Kidney (tissue), 10 donors: ENCODE measurements at regions not wholly inside any gene's neighbourhood (a gene's known extent, or its start where the extent isn't known, plus 50 kb on each side); places are given as distances from the start of the nearest gene placed in this dataset.
"Not testable (repeated sequence)": the region's sequence is repeated elsewhere in the genome, so short reads cannot be mapped to it uniquely, and the experiment has no call there.

Source experiments
- DNase-seq, 5 donors: peaks; one replicate each; pipeline ENCODE4 v3.0.0-alpha.2; 2013 to 2020
- FAIRE-seq: peaks from 2 replicates; lab custom pipeline; 2012; peaks lifted over from hg19 to GRCh38; lab: Jason Lieb, UNC
- H3K27ac ChIP-seq, 2 donors: one replicate each; pipeline ENCODE4 v1.7.0; 2013; ENCODE audit warnings: low read depth in 2 of 2, low read length in 2 of 2, inconsistent platforms in 1 of 2
- H3K27me3 ChIP-seq: one replicate; pipeline ENCODE4 v1.7.1; 2013; ENCODE audit warnings: low read length, inconsistent platforms; ENCODE audit not compliant: control insufficient read depth, insufficient read depth
- H3K36me3 ChIP-seq, 3 donors: one replicate each; pipeline versions ENCODE4 v1.7.0 to v1.7.1; 2013; ENCODE audit warnings: low read length in 3 of 3, control low read depth in 1 of 3, inconsistent platforms in 1 of 3; ENCODE audit not compliant: insufficient read depth in 3 of 3, control insufficient read depth in 2 of 3
- H3K4me1 ChIP-seq, 3 donors: one replicate each; pipeline versions ENCODE4 v1.7.0 to v1.7.1; 2013; ENCODE audit warnings: low read length in 3 of 3, inconsistent platforms in 1 of 3, low read depth in 1 of 3; ENCODE audit not compliant: control insufficient read depth in 2 of 3, insufficient read depth in 2 of 3
- H3K4me3 ChIP-seq, 3 donors: one replicate each; pipeline versions ENCODE4 v1.7.0 to v1.8.1; 2013; ENCODE audit warnings: low read length in 3 of 3, control low read depth in 1 of 3, inconsistent platforms in 1 of 3
- H3K9ac ChIP-seq, 3 donors: one replicate each; pipeline versions ENCODE4 v1.7.0 to v1.7.1; 2013; ENCODE audit warnings: low read length in 3 of 3, control low read depth in 1 of 3, inconsistent platforms in 1 of 3
- H3K9me3 ChIP-seq, 3 donors: one replicate each; pipeline versions ENCODE4 v1.7.0 to v1.7.1; 2013; ENCODE audit warnings: low read length in 3 of 3, control low read depth in 1 of 3, inconsistent platforms in 1 of 3; ENCODE audit not compliant: control insufficient read depth in 2 of 3, insufficient read depth in 1 of 3
- intact Hi-C: fragments of 100-400 bp; cut with DNase I; formaldehyde crosslinking; loops from one replicate; pipeline ENCODE4 v1.11.1; 2022
- donor health status: control.
- donor health status: control.
- donor health status: DM: yes; HTN: yes; CAD: no.
- donor health status: Normal renal cell carcinoma (clear cell type).

GRCh38 chr22:15817264-15817663 lies 127.4 kb downstream of the POTEH start:
- H3K4me3 ChIP-seq, H3K9ac ChIP-seq, H3K4me1 ChIP-seq, FAIRE-seq, H3K36me3 ChIP-seq, intact Hi-C loops, H3K27ac ChIP-seq, H3K27me3 ChIP-seq, H3K9me3 ChIP-seq: not testable (repeated sequence)
- DNase-seq = peak in 1 of 5 donors; percentile 37

GRCh38 chr22:15819886-15820285 lies 130.1 kb downstream of the POTEH start:
- H3K27me3 ChIP-seq, H3K36me3 ChIP-seq, H3K9me3 ChIP-seq, H3K4me3 ChIP-seq, H3K27ac ChIP-seq, FAIRE-seq, H3K9ac ChIP-seq, H3K4me1 ChIP-seq, intact Hi-C loops, DNase-seq: not testable (repeated sequence)

GRCh38 chr22:15821088-15821487 lies 131.3 kb downstream of the POTEH start:
- H3K27me3 ChIP-seq, H3K4me3 ChIP-seq, H3K9me3 ChIP-seq, H3K4me1 ChIP-seq, H3K9ac ChIP-seq, H3K36me3 ChIP-seq, H3K27ac ChIP-seq, DNase-seq, intact Hi-C loops, FAIRE-seq: not testable (repeated sequence)

- H3K4me1 ChIP-seq, H3K4me3 ChIP-seq, FAIRE-seq, intact Hi-C loops, H3K27ac ChIP-seq, H3K36me3 ChIP-seq, H3K9me3 ChIP-seq, DNase-seq, H3K27me3 ChIP-seq, H3K9ac ChIP-seq: not testable (repeated sequence)
These were observed 132.2 kb downstream of the POTEH start for GRCh38 chr22:15822001-15822400.

- H3K4me1 ChIP-seq, H3K4me3 ChIP-seq, FAIRE-seq, DNase-seq, intact Hi-C loops, H3K9ac ChIP-seq, H3K27ac ChIP-seq, H3K9me3 ChIP-seq, H3K27me3 ChIP-seq, H3K36me3 ChIP-seq: not testable (repeated sequence)
These were observed 133.4 kb downstream of the POTEH start for GRCh38 chr22:15823178-15823577.

GRCh38 chr22:15832235-15832634 lies 142.4 kb downstream of the POTEH start:
- H3K36me3 ChIP-seq, DNase-seq, H3K27me3 ChIP-seq, H3K4me1 ChIP-seq, H3K9ac ChIP-seq, H3K4me3 ChIP-seq, H3K9me3 ChIP-seq, H3K27ac ChIP-seq, FAIRE-seq, intact Hi-C loops: not testable (repeated sequence)

- intact Hi-C loops, H3K36me3 ChIP-seq, H3K4me3 ChIP-seq, H3K9ac ChIP-seq, H3K9me3 ChIP-seq, DNase-seq, H3K27ac ChIP-seq, H3K4me1 ChIP-seq, H3K27me3 ChIP-seq, FAIRE-seq: not testable (repeated sequence)
These were observed 145.9 kb downstream of the POTEH start for GRCh38 chr22:15835729-15836128.

GRCh38 chr22:15849772-15850171 lies 159.9 kb downstream of the POTEH start:
- H3K27ac ChIP-seq, H3K9ac ChIP-seq, H3K4me3 ChIP-seq, DNase-seq, FAIRE-seq, H3K9me3 ChIP-seq, H3K27me3 ChIP-seq, H3K36me3 ChIP-seq, H3K4me1 ChIP-seq, intact Hi-C loops: not testable (repeated sequence)
